Fibroblast of pulmonary artery (primary cell): ENCODE measurements at regions not wholly inside any gene's neighbourhood (a gene's known extent, or its start where the extent isn't known, plus 50 kb on each side); places are given as distances from the start of the nearest gene placed in this dataset.

ENCODE experiments used
- DNase-seq: peaks from one replicate; pipeline ENCODE4 v3.0.0-alpha.2; 2010; ENCODE audit warnings: low read depth
- H3K4me3 ChIP-seq: replicated peaks from 2 replicates; pipeline ENCODE4 v1.5.1; 2011; ENCODE audit warnings: low read depth, mild to moderate bottlenecking, control low read depth, low read length, moderate library complexity
- CTCF ChIP-seq: IDR thresholded peaks from 2 replicates; pipeline ENCODE4 v1.5.1; 2011; ENCODE audit warnings: mild to moderate bottlenecking, control low read depth, low read length, inconsistent platforms; ENCODE audit errors: missing control alignments

GRCh38 chr5:166185185-166185584, 2106.3 kb upstream of the WWC1 start:
- DNase-seq = no peak
- TF ChIP-seq CTCF = no peak
- no peak overlapping the region for H3K4me3 ChIP-seq

GRCh38 chr5:166188501-166189325, 2102.7 kb upstream of the WWC1 start:
- TF ChIP-seq CTCF = no peak
- DNase-seq = no peak
- H3K4me3 ChIP-seq = no peak overlapping the region

- no peak for DNase-seq
- TF ChIP-seq CTCF = no peak
- no peak overlapping the region for H3K4me3 ChIP-seq
Measured at GRCh38 chr5:166192696-166193095, 2098.7 kb upstream of the WWC1 start.

- DNase-seq = no peak
- H3K4me3 ChIP-seq = no peak overlapping the region
- no peak for TF ChIP-seq CTCF
Measured at GRCh38 chr5:166195981-166196380, 2095.5 kb upstream of the WWC1 start.

GRCh38 chr5:166200532-166200931, 2090.9 kb upstream of the WWC1 start:
- H3K4me3 ChIP-seq = no peak overlapping the region
- no peak for DNase-seq
- TF ChIP-seq CTCF = no peak

- DNase-seq = no peak
- H3K4me3 ChIP-seq = no peak overlapping the region
- no peak for TF ChIP-seq CTCF
Measured at GRCh38 chr5:166211640-166212039, 2079.8 kb upstream of the WWC1 start.

GRCh38 chr5:166236327-166236726, 2055.1 kb upstream of the WWC1 start:
- no peak overlapping the region for H3K4me3 ChIP-seq
- TF ChIP-seq CTCF = no peak
- DNase-seq = no peak
